ENCODE measurements at regions not wholly inside any gene's neighbourhood (a gene's known extent, or its start where the extent isn't known, plus 50 kb on each side); places are given as distances from the start of the nearest gene placed in this dataset.

DNA sequence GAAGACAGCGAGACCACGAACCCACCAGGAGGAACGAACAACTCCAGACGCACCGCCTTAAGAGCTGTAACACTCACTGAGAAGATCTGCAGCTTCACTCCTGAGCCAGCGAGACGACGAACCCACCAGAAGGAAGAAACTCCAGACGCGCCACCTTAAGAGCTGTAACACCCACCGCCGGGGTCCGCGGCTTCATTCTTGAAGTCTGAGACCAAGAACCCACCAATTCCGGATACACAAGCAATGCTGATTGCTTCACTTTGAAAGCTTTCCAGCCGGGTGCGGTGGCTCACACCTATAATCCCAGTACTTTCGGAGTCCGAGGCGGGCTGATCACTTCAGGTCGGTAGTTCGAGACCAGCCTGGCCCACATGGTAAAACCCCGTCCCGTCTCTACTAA lies 177.2 kb upstream of the MYO3A start:
- TF ChIP-seq, protein P1, sequence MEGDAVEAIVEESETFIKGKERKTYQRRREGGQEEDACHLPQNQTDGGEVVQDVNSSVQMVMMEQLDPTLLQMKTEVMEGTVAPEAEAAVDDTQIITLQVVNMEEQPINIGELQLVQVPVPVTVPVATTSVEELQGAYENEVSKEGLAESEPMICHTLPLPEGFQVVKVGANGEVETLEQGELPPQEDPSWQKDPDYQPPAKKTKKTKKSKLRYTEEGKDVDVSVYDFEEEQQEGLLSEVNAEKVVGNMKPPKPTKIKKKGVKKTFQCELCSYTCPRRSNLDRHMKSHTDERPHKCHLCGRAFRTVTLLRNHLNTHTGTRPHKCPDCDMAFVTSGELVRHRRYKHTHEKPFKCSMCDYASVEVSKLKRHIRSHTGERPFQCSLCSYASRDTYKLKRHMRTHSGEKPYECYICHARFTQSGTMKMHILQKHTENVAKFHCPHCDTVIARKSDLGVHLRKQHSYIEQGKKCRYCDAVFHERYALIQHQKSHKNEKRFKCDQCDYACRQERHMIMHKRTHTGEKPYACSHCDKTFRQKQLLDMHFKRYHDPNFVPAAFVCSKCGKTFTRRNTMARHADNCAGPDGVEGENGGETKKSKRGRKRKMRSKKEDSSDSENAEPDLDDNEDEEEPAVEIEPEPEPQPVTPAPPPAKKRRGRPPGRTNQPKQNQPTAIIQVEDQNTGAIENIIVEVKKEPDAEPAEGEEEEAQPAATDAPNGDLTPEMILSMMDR (IDR thresholded peaks at IDR 0.05) = no peak
- TF ChIP-seq POLR2A (IDR thresholded peaks at IDR 0.05) = no peak

Measured in stomach (tissue), 4 donors.